ENCODE measurements at regions not wholly inside any gene's neighbourhood (a gene's known extent, or its start where the extent isn't known, plus 50 kb on each side); places are given as distances from the start of the nearest gene placed in this dataset.

- TF ChIP-seq ZNF621 (tag by site-specific recombination; IDR thresholded peaks at IDR 0.05): no peak
- TF ChIP-seq ZFP3 (tag by site-specific recombination; IDR thresholded peaks at IDR 0.05; ENCODE audit: low read depth): no peak
- no peak for TF ChIP-seq ZNF211 (tag by site-specific recombination; IDR thresholded peaks at IDR 0.05; ENCODE audit: low read depth)
- TF ChIP-seq ZNF324 (tag by site-specific recombination; IDR thresholded peaks at IDR 0.05): no peak
- no peak for TF ChIP-seq CTCF (tag by site-specific recombination; IDR thresholded peaks at IDR 0.05)
- no peak for TF ChIP-seq ZNF138 (tag by site-specific recombination; IDR thresholded peaks at IDR 0.05; ENCODE audit: borderline replicate concordance)
These were observed 203.0 kb downstream of the TOMM20 start for GRCh38 chr1:234925440-234926263.

Data from HEK293 (cell line).